ENCODE measurements at regions not wholly inside any gene's neighbourhood (a gene's known extent, or its start where the extent isn't known, plus 50 kb on each side); places are given as distances from the start of the nearest gene placed in this dataset.

DNA sequence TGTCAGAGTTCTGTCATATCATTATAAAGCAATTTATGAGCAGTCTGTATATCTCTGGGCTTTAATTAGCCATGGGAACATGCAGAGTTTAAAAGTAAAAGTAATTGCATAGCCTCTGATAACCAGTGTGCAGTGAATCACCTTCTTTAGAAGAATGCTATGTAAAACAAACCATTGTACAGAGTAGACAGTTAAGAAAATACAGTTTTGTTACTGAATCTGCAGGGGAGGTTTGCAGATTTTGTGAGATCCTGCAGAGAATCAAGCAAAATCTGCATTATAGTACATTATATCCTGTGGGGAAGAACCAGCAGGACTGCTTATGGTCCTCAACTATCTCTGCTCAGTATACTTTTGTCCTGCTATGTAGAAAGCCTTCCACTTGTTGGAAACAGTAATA lies 396.2 kb upstream of the NAALADL2 start:
- Histone ChIP-seq H3K9me2 (no peaks in the 10 kb centered on the region), H3K79me2 (ENCODE audit: insufficient read depth) (no peaks in the 10 kb centered on the region), H4K20me1 (ENCODE audit: insufficient read depth) (no peaks in the 10 kb centered on the region), H3K36me3 (replicated peaks in 1 of 2; ENCODE audit: control insufficient read depth in 1 of 2, insufficient read depth in 2 of 2, low read length in 1 of 2) (no peaks in the 10 kb centered on the region), H3K9me3 (no peaks in the 10 kb centered on the region), H3K27ac (ENCODE audit: low read depth in 2 of 2, low read length in 1 of 2) (no peak overlapping the region), H3K4me1 (ENCODE audit: control insufficient read depth in 1 of 2, insufficient read depth in 2 of 2, low read depth in 1 of 2, low read length in 1 of 2) (no peaks in the 10 kb centered on the region), H3K4me2 (no peak overlapping the region), H3K27me3 (ENCODE audit: insufficient read depth) (no peaks in the 10 kb centered on the region), H3F3A (replicated peaks; ENCODE audit: insufficient read depth) (peaks cover 4% of the 10 kb centered on the region), H3K4me3 (ENCODE audit: low read depth in 2 of 2, low read length in 1 of 2) (no peak overlapping the region), H3K9ac (no peak overlapping the region), H2AFZ (ENCODE audit: low read depth) (no peak overlapping the region)
- ChIA-PET POLR2A (no interaction called here), CTCF (no interaction called here)
- DNase-seq, result no peak
- no peak for TF ChIP-seq ELF1 (IDR thresholded peaks at IDR 0.05)
- TF ChIP-seq EP300 (IDR thresholded peaks at IDR 0.05; ENCODE audit: borderline replicate concordance in 1 of 2, low read depth in 1 of 2, low read length in 1 of 2), result no peak
- no peak for TF ChIP-seq MEF2A (IDR thresholded peaks at IDR 0.05; ENCODE audit: borderline replicate concordance, low read depth)
- TF ChIP-seq, protein P1, sequence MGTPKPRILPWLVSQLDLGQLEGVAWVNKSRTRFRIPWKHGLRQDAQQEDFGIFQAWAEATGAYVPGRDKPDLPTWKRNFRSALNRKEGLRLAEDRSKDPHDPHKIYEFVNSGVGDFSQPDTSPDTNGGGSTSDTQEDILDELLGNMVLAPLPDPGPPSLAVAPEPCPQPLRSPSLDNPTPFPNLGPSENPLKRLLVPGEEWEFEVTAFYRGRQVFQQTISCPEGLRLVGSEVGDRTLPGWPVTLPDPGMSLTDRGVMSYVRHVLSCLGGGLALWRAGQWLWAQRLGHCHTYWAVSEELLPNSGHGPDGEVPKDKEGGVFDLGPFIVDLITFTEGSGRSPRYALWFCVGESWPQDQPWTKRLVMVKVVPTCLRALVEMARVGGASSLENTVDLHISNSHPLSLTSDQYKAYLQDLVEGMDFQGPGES (IDR thresholded peaks at IDR 0.05; ENCODE audit: low read depth, low read length), result no peak
- TF ChIP-seq YY1 (IDR thresholded peaks at IDR 0.05; ENCODE audit: low read depth), result no peak
- TF ChIP-seq, protein P2, sequence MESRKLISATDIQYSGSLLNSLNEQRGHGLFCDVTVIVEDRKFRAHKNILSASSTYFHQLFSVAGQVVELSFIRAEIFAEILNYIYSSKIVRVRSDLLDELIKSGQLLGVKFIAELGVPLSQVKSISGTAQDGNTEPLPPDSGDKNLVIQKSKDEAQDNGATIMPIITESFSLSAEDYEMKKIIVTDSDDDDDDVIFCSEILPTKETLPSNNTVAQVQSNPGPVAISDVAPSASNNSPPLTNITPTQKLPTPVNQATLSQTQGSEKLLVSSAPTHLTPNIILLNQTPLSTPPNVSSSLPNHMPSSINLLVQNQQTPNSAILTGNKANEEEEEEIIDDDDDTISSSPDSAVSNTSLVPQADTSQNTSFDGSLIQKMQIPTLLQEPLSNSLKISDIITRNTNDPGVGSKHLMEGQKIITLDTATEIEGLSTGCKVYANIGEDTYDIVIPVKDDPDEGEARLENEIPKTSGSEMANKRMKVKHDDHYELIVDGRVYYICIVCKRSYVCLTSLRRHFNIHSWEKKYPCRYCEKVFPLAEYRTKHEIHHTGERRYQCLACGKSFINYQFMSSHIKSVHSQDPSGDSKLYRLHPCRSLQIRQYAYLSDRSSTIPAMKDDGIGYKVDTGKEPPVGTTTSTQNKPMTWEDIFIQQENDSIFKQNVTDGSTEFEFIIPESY (IDR thresholded peaks at IDR 0.05; ENCODE audit: borderline replicate concordance, low read depth), result no peak
- no peak for TF ChIP-seq RCOR1 (IDR thresholded peaks at IDR 0.05; ENCODE audit: low read length)
- TF ChIP-seq FOSL2 (IDR thresholded peaks at IDR 0.05; ENCODE audit: borderline replicate concordance, low read depth), result no peak
- TF ChIP-seq TAF1 (IDR thresholded peaks at IDR 0.05; ENCODE audit: borderline replicate concordance, low read depth, low read length), result no peak
- no peak for TF ChIP-seq TCF12 (IDR thresholded peaks at IDR 0.05)
- no peak for TF ChIP-seq SMC3 (IDR thresholded peaks at IDR 0.05; ENCODE audit: low read depth, low read length)
- TF ChIP-seq, protein P3, sequence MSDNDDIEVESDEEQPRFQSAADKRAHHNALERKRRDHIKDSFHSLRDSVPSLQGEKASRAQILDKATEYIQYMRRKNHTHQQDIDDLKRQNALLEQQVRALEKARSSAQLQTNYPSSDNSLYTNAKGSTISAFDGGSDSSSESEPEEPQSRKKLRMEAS (IDR thresholded peaks at IDR 0.05; ENCODE audit: low read depth), result no peak

DNA sequence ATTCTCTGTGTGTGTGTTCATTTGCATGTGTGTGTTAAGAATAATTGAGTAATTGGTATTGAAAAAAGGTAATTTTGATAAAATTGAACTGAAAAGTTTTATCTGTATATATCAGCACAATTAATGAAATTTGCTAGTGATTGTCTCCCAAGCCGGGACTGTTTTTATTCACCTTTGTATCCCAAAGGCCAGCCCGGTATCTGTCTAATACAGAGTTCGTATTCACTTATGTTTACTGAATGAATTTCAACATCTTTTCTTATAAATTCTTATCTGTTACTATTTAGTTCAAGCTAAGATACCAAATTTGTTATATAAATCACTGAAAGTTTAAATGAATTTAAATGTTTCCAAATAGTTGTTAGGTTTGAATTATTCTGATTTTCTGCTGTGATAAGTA lies 394.0 kb upstream of the NAALADL2 start:
- Histone ChIP-seq H3K27ac (ENCODE audit: low read depth in 2 of 2, low read length in 1 of 2) (no peak overlapping the region), H3K9me3 (no peaks in the 10 kb centered on the region), H2AFZ (ENCODE audit: low read depth) (no peak overlapping the region), H3K4me1 (ENCODE audit: control insufficient read depth in 1 of 2, insufficient read depth in 2 of 2, low read depth in 1 of 2, low read length in 1 of 2) (no peaks in the 10 kb centered on the region), H3K4me3 (ENCODE audit: low read depth in 2 of 2, low read length in 1 of 2) (no peak overlapping the region), H3K27me3 (ENCODE audit: insufficient read depth) (no peaks in the 10 kb centered on the region), H4K20me1 (ENCODE audit: insufficient read depth) (no peaks in the 10 kb centered on the region), H3K36me3 (replicated peaks in 1 of 2; ENCODE audit: control insufficient read depth in 1 of 2, insufficient read depth in 2 of 2, low read length in 1 of 2) (no peaks in the 10 kb centered on the region), H3K4me2 (no peak overlapping the region), H3K9ac (no peak overlapping the region), H3K9me2 (no peaks in the 10 kb centered on the region), H3K79me2 (ENCODE audit: insufficient read depth) (no peaks in the 10 kb centered on the region), H3F3A (replicated peaks; ENCODE audit: insufficient read depth) (peaks cover 4% of the 10 kb centered on the region)
- 94% methylated on average over 3 of the region's 3 CpGs for WGBS (ENCODE audit: low lambda C conversion rate)
- ChIA-PET POLR2A (no interaction called here), CTCF (no interaction called here)
- DNase-seq, result no peak
- TF ChIP-seq, protein P1 (IDR thresholded peaks at IDR 0.05; ENCODE audit: low read depth, low read length), result no peak
- no peak for TF ChIP-seq GATA2 (CRISPR knock-in tag; IDR thresholded peaks at IDR 0.05)
- no peak for TF ChIP-seq RFX5 (IDR thresholded peaks at IDR 0.05; ENCODE audit: low read length)
- no peak for TF ChIP-seq EZH2phosphoT487 (IDR thresholded peaks at IDR 0.05; ENCODE audit: borderline replicate concordance, low read depth)
- TF ChIP-seq, protein P4, sequence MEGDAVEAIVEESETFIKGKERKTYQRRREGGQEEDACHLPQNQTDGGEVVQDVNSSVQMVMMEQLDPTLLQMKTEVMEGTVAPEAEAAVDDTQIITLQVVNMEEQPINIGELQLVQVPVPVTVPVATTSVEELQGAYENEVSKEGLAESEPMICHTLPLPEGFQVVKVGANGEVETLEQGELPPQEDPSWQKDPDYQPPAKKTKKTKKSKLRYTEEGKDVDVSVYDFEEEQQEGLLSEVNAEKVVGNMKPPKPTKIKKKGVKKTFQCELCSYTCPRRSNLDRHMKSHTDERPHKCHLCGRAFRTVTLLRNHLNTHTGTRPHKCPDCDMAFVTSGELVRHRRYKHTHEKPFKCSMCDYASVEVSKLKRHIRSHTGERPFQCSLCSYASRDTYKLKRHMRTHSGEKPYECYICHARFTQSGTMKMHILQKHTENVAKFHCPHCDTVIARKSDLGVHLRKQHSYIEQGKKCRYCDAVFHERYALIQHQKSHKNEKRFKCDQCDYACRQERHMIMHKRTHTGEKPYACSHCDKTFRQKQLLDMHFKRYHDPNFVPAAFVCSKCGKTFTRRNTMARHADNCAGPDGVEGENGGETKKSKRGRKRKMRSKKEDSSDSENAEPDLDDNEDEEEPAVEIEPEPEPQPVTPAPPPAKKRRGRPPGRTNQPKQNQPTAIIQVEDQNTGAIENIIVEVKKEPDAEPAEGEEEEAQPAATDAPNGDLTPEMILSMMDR (IDR thresholded peaks at IDR 0.05), result no peak
- TF ChIP-seq RAD21 (IDR thresholded peaks at IDR 0.05; ENCODE audit: low read length), result no peak
- TF ChIP-seq, protein P5, sequence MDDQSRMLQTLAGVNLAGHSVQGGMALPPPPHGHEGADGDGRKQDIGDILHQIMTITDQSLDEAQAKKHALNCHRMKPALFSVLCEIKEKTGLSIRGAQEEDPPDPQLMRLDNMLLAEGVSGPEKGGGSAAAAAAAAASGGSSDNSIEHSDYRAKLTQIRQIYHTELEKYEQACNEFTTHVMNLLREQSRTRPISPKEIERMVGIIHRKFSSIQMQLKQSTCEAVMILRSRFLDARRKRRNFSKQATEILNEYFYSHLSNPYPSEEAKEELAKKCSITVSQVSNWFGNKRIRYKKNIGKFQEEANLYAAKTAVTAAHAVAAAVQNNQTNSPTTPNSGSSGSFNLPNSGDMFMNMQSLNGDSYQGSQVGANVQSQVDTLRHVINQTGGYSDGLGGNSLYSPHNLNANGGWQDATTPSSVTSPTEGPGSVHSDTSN (IDR thresholded peaks at IDR 0.05), result no peak
- TF ChIP-seq GABPA (IDR thresholded peaks at IDR 0.05; ENCODE audit: low read depth), result no peak
- no peak for TF ChIP-seq TCF12 (IDR thresholded peaks at IDR 0.05)
- TF ChIP-seq FOXJ3 (CRISPR knock-in tag; IDR thresholded peaks at IDR 0.05), result no peak
- no peak for TF ChIP-seq TEAD4 (IDR thresholded peaks at IDR 0.05; ENCODE audit: borderline replicate concordance, insufficient read depth)
- TF ChIP-seq ELF1 (IDR thresholded peaks at IDR 0.05), result no peak
- TF ChIP-seq TAF1 (IDR thresholded peaks at IDR 0.05; ENCODE audit: borderline replicate concordance, low read depth, low read length), result no peak
- TF ChIP-seq CHD2 (IDR thresholded peaks at IDR 0.05; ENCODE audit: low read length, partially characterized antibody), result no peak
- TF ChIP-seq RCOR1 (IDR thresholded peaks at IDR 0.05; ENCODE audit: low read length), result no peak
